Panc1 (cell line): ENCODE measurements at regions not wholly inside any gene's neighbourhood (a gene's known extent, or its start where the extent isn't known, plus 50 kb on each side); places are given as distances from the start of the nearest gene placed in this dataset.

Experiments
- ATAC-seq: fragments of 200-7000 bp; cut with Tn5 transposase; 2 replicates; pipeline ENCODE4 v1.9.1; 2020; ENCODE audit warnings: mild to moderate bottlenecking, moderate library complexity
- BruUV-seq: library from RNA; stranded (reverse); fragments of 400-500 nt; replicated peaks from 2 replicates; lab custom pipeline; 2021; lab: Mats Ljungman, UMichigan
- CTCF ChIA-PET: fragments of 300-600 bp; sonication (Branson Sonifier 250); formaldehyde crosslinking; loops from one replicate; lab custom pipeline; 2022; ENCODE audit warnings: antibody characterized with exemption; lab: Charles Lee
- POLR2A ChIA-PET: fragments of 300-600 bp; sonication (Branson Sonifier 250); formaldehyde crosslinking; loops from one replicate; lab custom pipeline; 2022; ENCODE audit warnings: antibody characterized with exemption; lab: Charles Lee
- DNase-seq: peaks from one replicate; pipeline ENCODE4 v3.0.0-alpha.2; 2010; ENCODE audit warnings: low read depth, low spot score
- H3K27ac ChIP-seq: 2 replicates; pipeline ENCODE4 v1.5.1; 2011; ENCODE audit warnings: mild to moderate bottlenecking, low read length, inconsistent platforms
- H3K27me3 ChIP-seq: fragments of 200-500 bp; sonication (Bioruptor generic); 2 replicates; pipeline ENCODE4 v1.6.0; 2014; ENCODE audit warnings: low read length, inconsistent platforms; ENCODE audit not compliant: control insufficient read depth, insufficient read depth
- H3K36me3 ChIP-seq: fragments of 200-500 bp; sonication (Bioruptor generic); 2 replicates; pipeline ENCODE4 v1.5.1; 2014; ENCODE audit warnings: inconsistent platforms, mild to moderate bottlenecking, low read length, moderate library complexity; ENCODE audit not compliant: control insufficient read depth, insufficient read depth
- H3K4me1 ChIP-seq: 2 replicates; pipeline ENCODE4 v1.5.1; 2011; ENCODE audit warnings: inconsistent platforms, mild to moderate bottlenecking, low read length, moderate library complexity; ENCODE audit not compliant: control insufficient read depth, insufficient read depth
- H3K4me3 ChIP-seq, 2 experiments: 2 replicates each; pipeline ENCODE4 v1.5.1; 2011 to 2012; ENCODE audit warnings: low read depth in 2 of 2, low read length in 2 of 2, mild to moderate bottlenecking in 2 of 2, inconsistent platforms in 1 of 2, moderate library complexity in 1 of 2
- H3K9me3 ChIP-seq: fragments of 200-500 bp; sonication (Bioruptor generic); 2 replicates; pipeline ENCODE4 v1.5.1; 2014; ENCODE audit warnings: low read depth, mild to moderate bottlenecking, inconsistent platforms, low read length, moderate library complexity; ENCODE audit not compliant: control insufficient read depth, insufficient read depth
- CTCF ChIP-seq: fragments of 450-650 bp; IDR thresholded peaks from 2 replicates; pipeline ENCODE4 v1.5.1; 2017; ENCODE audit warnings: mild to moderate bottlenecking
- POLR2AphosphoS5 ChIP-seq: IDR thresholded peaks from 2 replicates; pipeline ENCODE4 v1.6.1; 2012; ENCODE audit warnings: mild to moderate bottlenecking, low read depth, low read length, moderate library complexity
- REST ChIP-seq, 2 experiments: IDR thresholded peaks; 2 replicates each; pipeline ENCODE4 v1.6.1; 2011 to 2012; ENCODE audit warnings: low read depth in 2 of 2, control low read depth in 1 of 2, low read length in 1 of 2, mild to moderate bottlenecking in 1 of 2, moderate library complexity in 1 of 2; ENCODE audit not compliant: insufficient read depth in 1 of 2
- SIN3A ChIP-seq: IDR thresholded peaks from 2 replicates; pipeline ENCODE4 v1.6.1; 2012; ENCODE audit warnings: low read depth, mild to moderate bottlenecking, low read length, moderate library complexity, borderline replicate concordance; ENCODE audit not compliant: insufficient read depth
- TCF7L2 ChIP-seq: IDR thresholded peaks from 2 replicates; pipeline ENCODE4 v1.6.1; 2011; ENCODE audit warnings: mild to moderate bottlenecking, low read depth, low read length, inconsistent platforms
- in situ Hi-C: cut with HindIII; loops from 2 replicates; pipeline ENCODE4 v1.10.0; 2016; ENCODE audit warnings: low sequenced_read_pairs, low pct_unique_long_range_greater_than_20kb
- intact Hi-C: fragments of 100-400 bp; cut with micrococcal nuclease; formaldehyde crosslinking; loops from one replicate; pipeline ENCODE4 v1.10.0; 2022; ENCODE audit not compliant: unreplicated experiment

GRCh38 chr4:122047456-122048425, 95.9 kb upstream of the TRPC3 start:
- CTCF ChIA-PET: no interaction called here
- intact Hi-C loops: no loop called here
- DNase-seq: no peak
- no peak for ATAC-seq
- BruUV-seq: no TSS peak
- H3K4me3 ChIP-seq: no peak overlapping the region
- H3K9me3 ChIP-seq: no peaks in the 10 kb centered on the region
- no peak overlapping the region for H3K27ac ChIP-seq
- H3K4me1 ChIP-seq: no peaks in the 10 kb centered on the region
- POLR2A ChIA-PET: no interaction called here
- no peaks in the 10 kb centered on the region for H3K36me3 ChIP-seq
- in situ Hi-C loops: no loop called here
- no peak for TF ChIP-seq REST (IDR thresholded peaks at IDR 0.05; ENCODE audit: insufficient read depth in 1 of 2, low read depth in 2 of 2, low read length in 1 of 2)
- TF ChIP-seq CTCF: no peak
- TF ChIP-seq POLR2AphosphoS5: no peak
- no peak for TF ChIP-seq TCF7L2
- TF ChIP-seq SIN3A: no peak
- H3K27me3 ChIP-seq: no peaks in the 10 kb centered on the region

- no peak overlapping the region for H3K27ac ChIP-seq
- H3K4me3 ChIP-seq: no peak overlapping the region
- CTCF ChIA-PET: no interaction called here
- no peaks in the 10 kb centered on the region for H3K4me1 ChIP-seq
- no peak for DNase-seq
- H3K27me3 ChIP-seq: no peaks in the 10 kb centered on the region
- no peaks in the 10 kb centered on the region for H3K9me3 ChIP-seq
- POLR2A ChIA-PET: no interaction called here
- in situ Hi-C loops: no loop called here
- H3K36me3 ChIP-seq: no peaks in the 10 kb centered on the region
- no TSS peak for BruUV-seq
- intact Hi-C loops: no loop called here
- TF ChIP-seq REST (IDR thresholded peaks at IDR 0.05; ENCODE audit: insufficient read depth in 1 of 2, low read depth in 2 of 2, low read length in 1 of 2) (no peak), CTCF (no peak), TCF7L2 (no peak), POLR2AphosphoS5 (no peak), SIN3A (no peak)
- ATAC-seq: no peak
These were observed 94.4 kb upstream of the TRPC3 start for GRCh38 chr4:122046255-122046654.
